C4-2B (cell line): ENCODE measurements at regions not wholly inside any gene's neighbourhood (a gene's known extent, or its start where the extent isn't known, plus 50 kb on each side); places are given as distances from the start of the nearest gene placed in this dataset.

Source experiments
- H3K27ac ChIP-seq: fragments of 450-650 bp; 2 replicates; pipeline ENCODE4 v1.5.1; 2017
- CTCF ChIP-seq: fragments of 450-650 bp; conservative IDR thresholded peaks from 2 replicates; pipeline ENCODE4 v1.5.1; 2017; ENCODE audit warnings: mild to moderate bottlenecking
- ZFX ChIP-seq: fragments of 450-650 bp; IDR thresholded peaks from 2 replicates; pipeline ENCODE4 v1.6.1; 2017

GRCh38 chr11:88016392-88017170 is 158.7 kb downstream of the RAB38 start:
- no peak for TF ChIP-seq ZFX
- peak; percentile 85 for TF ChIP-seq CTCF
- no peak overlapping the region for H3K27ac ChIP-seq

GRCh38 chr11:88015170-88015569 is 160.1 kb downstream of the RAB38 start:
- H3K27ac ChIP-seq, result no peak overlapping the region

GRCh38 chr11:88013508-88014065 is 161.7 kb downstream of the RAB38 start:
- TF ChIP-seq ZFX, result no peak
- TF ChIP-seq CTCF, result no peak
- no peak overlapping the region for H3K27ac ChIP-seq

More at GRCh38 chr11:88015170-88015569, 160.1 kb downstream of the RAB38 start:
- no peak for TF ChIP-seq CTCF

- no peak overlapping the region for H3K27ac ChIP-seq
- TF ChIP-seq CTCF (no peak), ZFX (no peak)
These were observed 162.8 kb downstream of the RAB38 start for GRCh38 chr11:88012456-88012855.

- no peak overlapping the region for H3K27ac ChIP-seq
- TF ChIP-seq ZFX (no peak), CTCF (no peak)
These were observed 199.2 kb downstream of the RAB38 start for GRCh38 chr11:87976009-87976408.

GRCh38 chr11:87974797-87975196 is 200.4 kb downstream of the RAB38 start:
- no peak overlapping the region for H3K27ac ChIP-seq
- TF ChIP-seq ZFX (no peak), CTCF (no peak)

- no peak for TF ChIP-seq ZFX
- TF ChIP-seq CTCF, result no peak
- no peak overlapping the region for H3K27ac ChIP-seq
These were observed 203.1 kb downstream of the RAB38 start for GRCh38 chr11:87972133-87972532.
